Endothelial cell of umbilical vein (primary cell): ENCODE measurements at regions not wholly inside any gene's neighbourhood (a gene's known extent, or its start where the extent isn't known, plus 50 kb on each side); places are given as distances from the start of the nearest gene placed in this dataset.

Experiments used
- BruUV-seq: library from RNA; stranded (reverse); fragments of 400-500 nt; replicated peaks from 2 replicates; lab custom pipeline; 2021; lab: Mats Ljungman, UMichigan
- CTCF ChIA-PET: fragments of 300-600, 350-600 bp; sonication (Branson Sonifier 250); formaldehyde crosslinking; loops from one replicate; lab custom pipeline; 2021; ENCODE audit warnings: antibody characterized with exemption, inconsistent platforms; lab: Charles Lee
- POLR2A ChIA-PET: fragments of 300-600, 350-600 bp; sonication (Branson Sonifier 250); formaldehyde crosslinking; loops from one replicate; lab custom pipeline; 2021; ENCODE audit warnings: antibody characterized with exemption, inconsistent platforms; lab: Charles Lee
- DNase-seq: peaks from one replicate; pipeline ENCODE4 v3.0.0-alpha.2; 2011; ENCODE audit warnings: low read depth, low spot score
- FAIRE-seq: peaks from 2 replicates; lab custom pipeline; 2011; peaks lifted over from hg19 to GRCh38; lab: Jason Lieb, UNC
- H2AFZ ChIP-seq: 2 replicates; pipeline ENCODE4 v1.6.0; 2012; ENCODE audit warnings: low read depth, low read length, control low read depth, inconsistent platforms
- H3K27ac ChIP-seq: 2 replicates; pipeline ENCODE4 v1.5.1; 2011; ENCODE audit warnings: low read depth, mild to moderate bottlenecking, control low read depth, low read length, moderate library complexity; ENCODE audit not compliant: insufficient read depth
- H3K27me3 ChIP-seq, 2 experiments: 2 replicates each; pipeline versions ENCODE4 v1.6.0 to v1.6.1; 2011; ENCODE audit warnings: low read length in 2 of 2, mixed read lengths in 1 of 2; ENCODE audit not compliant: control insufficient read depth in 2 of 2, insufficient read depth in 2 of 2
- H3K36me3 ChIP-seq, 2 experiments: 2 replicates in 1 of 2; 3 replicates in 1 of 2; pipeline ENCODE4 v1.5.1; 2011; ENCODE audit warnings: low read length in 2 of 2, mild to moderate bottlenecking in 1 of 2, moderate library complexity in 1 of 2; ENCODE audit not compliant: control insufficient read depth in 2 of 2, insufficient read depth in 2 of 2; ENCODE audit errors: extremely low read depth in 1 of 2
- H3K4me1 ChIP-seq: 3 replicates; pipeline ENCODE4 v1.5.1; 2011; ENCODE audit warnings: mild to moderate bottlenecking, low read length; ENCODE audit not compliant: control insufficient read depth, insufficient read depth; ENCODE audit errors: extremely low read depth
- H3K4me2 ChIP-seq: 2 replicates; pipeline ENCODE4 v1.6.1; 2011; ENCODE audit warnings: low read length, control low read depth, mixed read lengths; ENCODE audit not compliant: insufficient read depth
- H3K4me3 ChIP-seq, 3 experiments: fragments of 200-600 bp in 1 of 3; sonication (generic), shearing (Covaris generic) in 1 of 3; replicated peaks in 1 of 3; 2 replicates each; pipeline ENCODE4 v1.5.1; 2011 to 2016; ENCODE audit warnings: control low read depth in 3 of 3, low read length in 3 of 3, mild to moderate bottlenecking in 2 of 3, inconsistent platforms in 1 of 3, low read depth in 1 of 3, moderate library complexity in 1 of 3; ENCODE audit not compliant: insufficient read depth in 1 of 3
- H3K79me2 ChIP-seq: 2 replicates; pipeline ENCODE4 v1.6.0; 2012; ENCODE audit warnings: low read length, inconsistent platforms; ENCODE audit not compliant: control insufficient read depth, insufficient read depth
- H3K9ac ChIP-seq: replicated peaks from 2 replicates; pipeline ENCODE3; 2011; ENCODE audit warnings: low read length, control low read depth; ENCODE audit not compliant: insufficient read depth; ENCODE audit errors: extremely low read depth
- H3K9me1 ChIP-seq: replicated peaks from 3 replicates; pipeline ENCODE4 v1.6.0; 2011; ENCODE audit warnings: mild to moderate bottlenecking, low read length; ENCODE audit not compliant: control insufficient read depth, insufficient read depth; ENCODE audit errors: extremely low read depth
- H3K9me3 ChIP-seq: replicated peaks from 2 replicates; pipeline ENCODE4 v1.5.1; 2012; ENCODE audit warnings: low read length, inconsistent platforms; ENCODE audit not compliant: control insufficient read depth, insufficient read depth
- H4K20me1 ChIP-seq: replicated peaks from 2 replicates; pipeline ENCODE3; 2011; ENCODE audit warnings: mild to moderate bottlenecking, low read length; ENCODE audit not compliant: control insufficient read depth, insufficient read depth; ENCODE audit errors: extremely low read depth
- EZH2 ChIP-seq: IDR thresholded peaks from 2 replicates; pipeline ENCODE4 v1.6.1; 2012; ENCODE audit warnings: borderline replicate concordance, low read depth, mild to moderate bottlenecking, moderate library complexity, low read length, inconsistent platforms; ENCODE audit not compliant: severe bottlenecking
- FOS ChIP-seq: IDR thresholded peaks from 2 replicates; pipeline ENCODE4 v1.6.1; 2011; ENCODE audit warnings: mild to moderate bottlenecking, low read length, moderate library complexity, borderline replicate concordance; ENCODE audit not compliant: insufficient read depth
- GATA2 ChIP-seq: IDR thresholded peaks from 2 replicates; pipeline ENCODE4 v1.7.0; 2011; ENCODE audit warnings: low read depth, mild to moderate bottlenecking, moderate library complexity, mixed read lengths, low read length; ENCODE audit not compliant: insufficient read length, insufficient read depth
- JUN ChIP-seq: IDR thresholded peaks from 2 replicates; pipeline ENCODE4 v1.6.1; 2011; ENCODE audit warnings: borderline replicate concordance, low read depth; ENCODE audit not compliant: insufficient read length, insufficient read depth
- MAX ChIP-seq: IDR thresholded peaks from 2 replicates; pipeline ENCODE4 v1.6.1; 2011; ENCODE audit not compliant: insufficient read depth, insufficient read length
- MYC ChIP-seq: IDR thresholded peaks from one replicate; pipeline ENCODE4 v1.6.1; 2011; ENCODE audit warnings: mild to moderate bottlenecking, low read depth, low read length
- POLR2A ChIP-seq: IDR thresholded peaks from 2 replicates; pipeline ENCODE4 v1.6.1; 2012; ENCODE audit warnings: low read depth, mild to moderate bottlenecking, control low read depth, low read length
- POLR2AphosphoS5 ChIP-seq: IDR thresholded peaks from 2 replicates; pipeline ENCODE4 v1.6.1; 2012; ENCODE audit warnings: low read depth, mild to moderate bottlenecking, control low read depth, low read length, moderate library complexity; ENCODE audit not compliant: insufficient read depth
- dilution Hi-C: fragments of 300-500 bp; cut with MboI; formaldehyde crosslinking; loops from one replicate; pipeline ENCODE4 v1.15.0; 2019; ENCODE audit warnings: low sequenced_read_pairs; ENCODE audit not compliant: extremely low pct_ligation_motif_present
- intact Hi-C: fragments of 100-400 bp; cut with micrococcal nuclease; formaldehyde crosslinking; loops from one replicate; pipeline ENCODE4 v1.10.0; 2022
- TF ChIP-seq, protein P1 (sequence below), 2 donors: IDR thresholded peaks; 1 replicate in 1 of 2; 2 replicates in 1 of 2; pipeline ENCODE4 v1.5.1; 2011; ENCODE audit warnings: low read length in 2 of 2, mild to moderate bottlenecking in 2 of 2, moderate library complexity in 2 of 2, control low read depth in 1 of 2, inconsistent platforms in 1 of 2, low read depth in 1 of 2; ENCODE audit not compliant: insufficient read depth in 1 of 2; ENCODE audit errors: extremely low read depth in 1 of 2

DNA sequence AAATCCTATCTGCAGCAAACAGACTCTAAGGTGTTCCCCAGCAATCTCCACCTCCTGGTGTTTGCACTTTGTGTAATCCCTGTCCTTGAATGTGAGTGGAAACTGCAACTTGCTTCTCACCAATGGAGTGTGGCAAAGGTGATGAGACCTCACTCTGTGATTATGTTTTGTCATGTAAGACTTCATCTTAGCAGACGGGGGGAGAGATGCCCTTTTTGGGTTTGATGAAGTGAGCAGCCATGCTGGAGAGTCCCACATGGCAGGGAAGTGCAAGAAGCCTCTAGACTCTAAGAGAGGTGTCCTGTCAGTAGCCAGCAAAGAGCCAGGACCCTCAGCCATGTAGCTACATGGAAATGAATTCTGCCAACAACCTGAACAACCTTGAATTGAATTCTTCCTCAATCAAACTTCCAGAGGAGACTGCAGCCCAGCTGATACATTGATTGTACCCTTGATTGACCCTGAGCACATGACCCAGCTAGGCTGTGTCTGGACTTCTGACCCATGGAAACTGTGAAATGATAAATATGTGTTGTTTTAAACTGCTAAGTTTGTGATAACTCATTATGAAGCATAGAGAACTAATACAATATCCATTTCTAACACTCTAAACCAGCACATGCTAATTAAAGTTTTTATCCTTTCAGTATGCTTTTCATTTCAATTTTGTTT, 71.4 kb upstream of the RASGRF1 start:
- Histone ChIP-seq H3K9ac (no peak overlapping the region), H2AFZ (no peak overlapping the region), H3K36me3 (no peaks in the 10 kb centered on the region), H3K4me1 (no peaks in the 10 kb centered on the region), H3K27ac (no peak overlapping the region), H3K9me1 (no peaks in the 10 kb centered on the region), H3K27me3 (no peaks in the 10 kb centered on the region), H3K9me3 (no peaks in the 10 kb centered on the region), H4K20me1 (no peaks in the 10 kb centered on the region), H3K4me3 (no peak overlapping the region), H3K79me2 (no peaks in the 10 kb centered on the region), H3K4me2 (no peak overlapping the region)
- DNase-seq: no peak
- dilution Hi-C loops: no loop called here
- POLR2A ChIA-PET: no interaction called here
- TF ChIP-seq GATA2 (no peak), MAX (no peak)
- TF ChIP-seq, protein P1, sequence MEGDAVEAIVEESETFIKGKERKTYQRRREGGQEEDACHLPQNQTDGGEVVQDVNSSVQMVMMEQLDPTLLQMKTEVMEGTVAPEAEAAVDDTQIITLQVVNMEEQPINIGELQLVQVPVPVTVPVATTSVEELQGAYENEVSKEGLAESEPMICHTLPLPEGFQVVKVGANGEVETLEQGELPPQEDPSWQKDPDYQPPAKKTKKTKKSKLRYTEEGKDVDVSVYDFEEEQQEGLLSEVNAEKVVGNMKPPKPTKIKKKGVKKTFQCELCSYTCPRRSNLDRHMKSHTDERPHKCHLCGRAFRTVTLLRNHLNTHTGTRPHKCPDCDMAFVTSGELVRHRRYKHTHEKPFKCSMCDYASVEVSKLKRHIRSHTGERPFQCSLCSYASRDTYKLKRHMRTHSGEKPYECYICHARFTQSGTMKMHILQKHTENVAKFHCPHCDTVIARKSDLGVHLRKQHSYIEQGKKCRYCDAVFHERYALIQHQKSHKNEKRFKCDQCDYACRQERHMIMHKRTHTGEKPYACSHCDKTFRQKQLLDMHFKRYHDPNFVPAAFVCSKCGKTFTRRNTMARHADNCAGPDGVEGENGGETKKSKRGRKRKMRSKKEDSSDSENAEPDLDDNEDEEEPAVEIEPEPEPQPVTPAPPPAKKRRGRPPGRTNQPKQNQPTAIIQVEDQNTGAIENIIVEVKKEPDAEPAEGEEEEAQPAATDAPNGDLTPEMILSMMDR (IDR thresholded peaks at IDR 0.05; ENCODE audit: extremely low read depth in 1 of 2, insufficient read depth in 1 of 2, low read depth in 1 of 2, low read length in 2 of 2): no peak
- intact Hi-C loops: no loop called here
- no peak for FAIRE-seq
- no TSS peak for BruUV-seq
- CTCF ChIA-PET: interaction anchor here (1.7 kb wide), 1 partner anchor 12 kb away, joined by 3 read pairs; no protein-coding TSS in a partner anchor

DNA sequence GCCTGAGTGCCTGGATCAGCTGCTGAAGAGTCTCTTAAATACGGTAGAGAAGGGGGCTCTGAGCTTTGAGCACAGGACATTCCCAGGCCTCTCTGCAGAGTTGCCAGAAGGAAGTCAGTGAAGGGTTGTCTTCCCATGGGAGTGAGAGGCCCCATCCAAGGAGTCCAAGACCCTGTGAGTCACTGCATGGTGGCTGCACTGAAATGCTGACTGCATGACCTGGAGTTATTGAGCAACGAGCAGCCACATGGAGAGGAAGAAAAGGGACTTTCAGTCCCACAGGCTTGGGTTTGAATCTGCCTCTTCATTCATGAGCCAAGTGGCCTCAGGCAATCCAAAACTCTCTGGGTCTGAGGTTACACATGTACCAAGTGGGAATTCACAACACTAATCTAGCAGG, 69.6 kb upstream of the RASGRF1 start:
- POLR2A ChIA-PET: interaction anchor here (0.5 kb wide), 1 partner anchor 224 kb away, joined by 5 read pairs; no protein-coding TSS in a partner anchor
- Histone ChIP-seq H3K4me2 (no peak overlapping the region), H3K27me3 (no peaks in the 10 kb centered on the region), H3K9me3 (no peaks in the 10 kb centered on the region), H3K36me3 (no peaks in the 10 kb centered on the region), H3K4me3 (no peak overlapping the region), H3K79me2 (no peaks in the 10 kb centered on the region), H3K9me1 (no peaks in the 10 kb centered on the region), H3K9ac (no peak overlapping the region), H3K27ac (no peak overlapping the region), H2AFZ (no peak overlapping the region), H3K4me1 (no peaks in the 10 kb centered on the region), H4K20me1 (no peaks in the 10 kb centered on the region)
- CTCF ChIA-PET: interaction anchor here (0.7 to 1.7 kb wide), 2 partner anchors 13 to 1616 kb away, joined by 3 read pairs; no protein-coding TSS in a partner anchor
- no peak for FAIRE-seq
- no peak for DNase-seq
- BruUV-seq: no TSS peak
- intact Hi-C loops: no loop called here
- TF ChIP-seq EZH2 (no peak), POLR2AphosphoS5 (no peak), MYC (no peak), MAX (no peak), JUN (no peak), GATA2 (no peak), POLR2A (no peak), FOS (no peak)
- TF ChIP-seq, protein P1 (IDR thresholded peaks at IDR 0.05; ENCODE audit: extremely low read depth in 1 of 2, insufficient read depth in 1 of 2, low read depth in 1 of 2, low read length in 2 of 2): no peak
- dilution Hi-C loops: no loop called here
